H1 (cell line): ENCODE measurements at regions not wholly inside any gene's neighbourhood (a gene's known extent, or its start where the extent isn't known, plus 50 kb on each side); places are given as distances from the start of the nearest gene placed in this dataset.
"Not testable (repeated sequence)": the region's sequence is repeated elsewhere in the genome, so short reads cannot be mapped to it uniquely, and the experiment has no call there.

Experiments
- CTCF ChIA-PET: fragments of 300-600 bp; sonication (Branson Sonifier 250); formaldehyde crosslinking; loops from one replicate; lab custom pipeline; 2021; ENCODE audit not compliant: partially characterized antibody; lab: Charles Lee
- POLR2A ChIA-PET: fragments of 300-600 bp; sonication (Branson Sonifier 250); formaldehyde crosslinking; loops from one replicate; lab custom pipeline; 2021; ENCODE audit warnings: inconsistent platforms; ENCODE audit not compliant: partially characterized antibody; lab: Charles Lee
- DNase-seq, 2 experiments: peaks; one replicate each; pipeline versions ENCODE4 v3.0.0 to v3.0.0-alpha.2; 2010 to 2022; ENCODE audit warnings: low spot score in 2 of 2, low read depth in 1 of 2, mixed read lengths in 1 of 2
- FAIRE-seq: peaks from 2 replicates; lab custom pipeline; 2011; peaks lifted over from hg19 to GRCh38; lab: Jason Lieb, UNC
- H2AFZ ChIP-seq: 2 replicates; pipeline ENCODE4 v1.8.1; 2012; ENCODE audit warnings: low read length, inconsistent platforms
- H2AK5ac ChIP-seq: 2 replicates; pipeline ENCODE4 v1.6.1; 2013; ENCODE audit warnings: low read depth, low read length
- H2BK120ac ChIP-seq: replicated peaks from 2 replicates; pipeline ENCODE3; 2013; ENCODE audit warnings: low read depth, low read length, inconsistent platforms
- H2BK12ac ChIP-seq: 2 replicates; pipeline ENCODE4 v1.6.1; 2013; ENCODE audit warnings: low read depth, low read length
- H2BK15ac ChIP-seq: 2 replicates; pipeline ENCODE4 v1.6.1; 2013; ENCODE audit warnings: low read length
- H2BK20ac ChIP-seq: 2 replicates; pipeline ENCODE4 v1.6.1; 2013; ENCODE audit warnings: low read length
- H2BK5ac ChIP-seq: 2 replicates; pipeline ENCODE4 v1.6.1; 2013; ENCODE audit warnings: low read depth, low read length
- H3K14ac ChIP-seq: 2 replicates; pipeline ENCODE4 v1.6.1; 2013; ENCODE audit warnings: inconsistent platforms; ENCODE audit not compliant: insufficient read length
- H3K18ac ChIP-seq: 2 replicates; pipeline ENCODE4 v1.6.1; 2013; ENCODE audit warnings: low read length; ENCODE audit errors: extremely low read depth
- H3K23ac ChIP-seq: 2 replicates; pipeline ENCODE4 v1.6.1; 2013; ENCODE audit warnings: inconsistent platforms; ENCODE audit not compliant: insufficient read length
- H3K23me2 ChIP-seq: 2 replicates; pipeline ENCODE4 v1.6.1; 2013; ENCODE audit warnings: low read depth, low read length
- H3K27ac ChIP-seq: 2 replicates; pipeline ENCODE4 v1.6.1; 2011; ENCODE audit warnings: low read depth, low read length, inconsistent platforms
- H3K27me3 ChIP-seq, 4 experiments: replicated peaks in 1 of 4; 1 replicate in 1 of 4; 2 replicates in 3 of 4; pipeline versions ENCODE4 v1.6.1 to v1.8.1; 2011 to 2013; ENCODE audit warnings: low read length in 3 of 4, mild to moderate bottlenecking in 3 of 4, inconsistent platforms in 2 of 4, mixed read lengths in 2 of 4, moderate library complexity in 1 of 4; ENCODE audit not compliant: control insufficient read depth in 3 of 4, insufficient read depth in 3 of 4; ENCODE audit errors: extremely low read depth in 1 of 4
- H3K36me3 ChIP-seq, 4 experiments: 2 replicates each; pipeline versions ENCODE4 v1.6.1 to v1.8.1; 2011 to 2013; ENCODE audit warnings: mild to moderate bottlenecking in 4 of 4, low read length in 3 of 4, moderate library complexity in 2 of 4, control low read depth in 1 of 4, inconsistent platforms in 1 of 4; ENCODE audit not compliant: insufficient read depth in 4 of 4, control insufficient read depth in 2 of 4
- H3K4ac ChIP-seq: replicated peaks from 2 replicates; pipeline ENCODE3; 2013; ENCODE audit warnings: low read length, low read depth, mixed read lengths, inconsistent platforms; ENCODE audit not compliant: insufficient read length
- H3K4me1 ChIP-seq, 4 experiments: replicated peaks in 1 of 4; 1 replicate in 1 of 4; 2 replicates in 3 of 4; pipeline versions ENCODE4 v1.6.1 to v1.8.1; 2011 to 2013; ENCODE audit warnings: low read length in 3 of 4, inconsistent platforms in 2 of 4, mixed read lengths in 1 of 4; ENCODE audit not compliant: insufficient read depth in 4 of 4, control insufficient read depth in 3 of 4
- H3K4me2 ChIP-seq, 2 experiments: 2 replicates each; pipeline versions ENCODE4 v1.6.1 to v1.8.1; 2011 to 2013; ENCODE audit warnings: low read depth in 2 of 2, low read length in 2 of 2, control low read depth in 1 of 2, inconsistent platforms in 1 of 2, mild to moderate bottlenecking in 1 of 2; ENCODE audit not compliant: insufficient read depth in 1 of 2
- H3K4me3 ChIP-seq, 4 experiments: fragments of 200-600, 300-600 bp in 1 of 4; sonication (generic), shearing (Covaris generic), sonication (Bioruptor Twin) in 1 of 4; 2 replicates each; pipeline versions ENCODE4 v1.5.1 to v1.8.1; 2011 to 2016; ENCODE audit warnings: low read length in 4 of 4, low read depth in 3 of 4, control low read depth in 2 of 4, inconsistent platforms in 2 of 4, mild to moderate bottlenecking in 2 of 4, mixed read lengths in 1 of 4, moderate library complexity in 1 of 4; ENCODE audit not compliant: insufficient read depth in 2 of 4; ENCODE audit errors: extremely low read depth in 1 of 4
- H3K56ac ChIP-seq: replicated peaks from 2 replicates; pipeline ENCODE3; 2013; ENCODE audit warnings: low read depth, mild to moderate bottlenecking, mixed read lengths, low read length, inconsistent platforms; ENCODE audit not compliant: insufficient read length
- H3K79me1 ChIP-seq: 2 replicates; pipeline ENCODE4 v1.6.1; 2013; ENCODE audit warnings: low read depth, low read length, control low read depth
- H3K79me2 ChIP-seq, 2 experiments: 2 replicates each; pipeline versions ENCODE4 v1.6.1 to v1.8.1; 2012 to 2013; ENCODE audit warnings: low read length in 2 of 2, mild to moderate bottlenecking in 2 of 2, inconsistent platforms in 1 of 2; ENCODE audit not compliant: insufficient read depth in 2 of 2, control insufficient read depth in 1 of 2
- H3K9ac ChIP-seq, 4 experiments: replicated peaks in 1 of 4; 1 replicate in 1 of 4; 2 replicates in 3 of 4; pipeline versions ENCODE4 v1.6.1 to v1.8.1; 2011 to 2013; ENCODE audit warnings: low read depth in 3 of 4, low read length in 3 of 4, control low read depth in 2 of 4, mild to moderate bottlenecking in 2 of 4, moderate library complexity in 2 of 4, inconsistent platforms in 1 of 4; ENCODE audit errors: extremely low read depth in 1 of 4
- H3K9me3 ChIP-seq, 2 experiments: 2 replicates each; pipeline versions ENCODE4 v1.6.1 to v1.8.1; 2012 to 2013; ENCODE audit warnings: mild to moderate bottlenecking in 2 of 2, moderate library complexity in 2 of 2, control low read depth in 1 of 2, inconsistent platforms in 1 of 2, low read depth in 1 of 2, low read length in 1 of 2, mixed read lengths in 1 of 2; ENCODE audit not compliant: insufficient read depth in 2 of 2
- H4K20me1 ChIP-seq, 2 experiments: replicated peaks in 1 of 2; 2 replicates each; pipeline versions ENCODE3 to v1.8.1; 2011 to 2013; ENCODE audit warnings: inconsistent platforms in 2 of 2, low read length in 2 of 2, mild to moderate bottlenecking in 1 of 2; ENCODE audit not compliant: insufficient read depth in 2 of 2, control insufficient read depth in 1 of 2
- H4K5ac ChIP-seq: 2 replicates; pipeline ENCODE4 v1.6.1; 2013; ENCODE audit warnings: low read length, low read depth, mixed read lengths, inconsistent platforms; ENCODE audit not compliant: insufficient read length
- H4K8ac ChIP-seq: 2 replicates; pipeline ENCODE4 v1.8.0; 2013; ENCODE audit warnings: mild to moderate bottlenecking, moderate library complexity, low read length, inconsistent platforms; ENCODE audit not compliant: insufficient read depth; ENCODE audit errors: extremely low read depth
- H4K91ac ChIP-seq: replicated peaks from 2 replicates; pipeline ENCODE3; 2013; ENCODE audit warnings: low read length, mixed read lengths, inconsistent platforms; ENCODE audit not compliant: insufficient read length
- WGBS, 2 experiments: shearing (Covaris generic) in 1 of 2; methylation state at CpG; one replicate each; pipeline versions ENCODE4 v1.1.6 to v1.1.7; 2013 to 2015; ENCODE audit warnings: low lambda C conversion rate in 2 of 2, mixed read lengths in 2 of 2, inconsistent platforms in 1 of 2, low coverage in 1 of 2, missing lambda C conversion rate in 1 of 2; ENCODE audit not compliant: insufficient replicate concordance in 2 of 2, insufficient coverage in 1 of 2, insufficient read length in 1 of 2; ENCODE audit errors: extremely low coverage in 1 of 2, missing lambda C conversion rate in 1 of 2; 5-methylcytosine and 5-hydroxymethylcytosine counted together

DNA sequence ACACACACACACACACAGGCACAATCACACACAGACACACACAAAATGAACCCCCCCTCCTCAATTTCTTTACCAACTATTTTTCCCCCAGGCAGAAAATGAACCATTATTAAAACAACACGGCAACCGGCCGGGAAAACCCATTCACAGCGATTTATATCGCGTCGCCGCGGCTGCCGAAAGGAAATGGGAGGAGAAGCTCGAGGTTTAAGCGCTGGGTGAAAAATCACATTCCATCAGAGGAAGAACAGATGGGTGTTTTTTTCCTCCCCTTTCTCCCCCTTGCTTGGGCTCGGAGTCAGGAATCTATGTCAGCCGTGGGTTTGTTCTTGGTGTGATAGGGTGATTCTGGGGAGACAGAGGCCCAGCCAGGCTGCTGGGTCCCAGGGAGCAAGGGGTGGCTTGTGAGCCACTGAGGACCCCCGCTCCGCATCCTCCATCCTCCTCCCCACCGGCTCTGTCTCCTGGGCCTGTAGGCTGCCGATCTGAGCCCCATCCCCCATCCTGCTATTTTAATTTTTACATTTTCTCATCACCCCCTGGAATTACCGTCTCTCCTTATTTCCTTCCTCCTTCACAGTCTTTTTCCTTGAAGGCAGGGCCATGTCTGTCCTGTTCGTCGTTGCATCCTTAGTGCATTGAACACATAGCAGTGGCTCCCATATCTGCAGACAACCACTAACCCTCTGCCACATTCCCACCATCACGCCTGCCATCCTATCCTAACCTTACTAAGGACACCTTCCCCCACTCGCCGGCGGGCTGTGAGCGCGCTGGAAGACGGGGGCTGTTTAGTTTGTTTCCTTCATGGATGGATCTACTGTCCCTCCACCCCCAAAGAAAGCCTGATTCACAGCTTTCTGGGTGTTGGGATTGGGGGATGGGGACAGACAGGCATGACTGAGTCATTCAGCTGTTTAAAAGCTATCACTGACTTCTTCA is 137.7 kb downstream of the CRLF3 start:
- H3K23ac ChIP-seq, H3K4ac ChIP-seq, H3K79me1 ChIP-seq, H3K27me3 ChIP-seq, H4K5ac ChIP-seq, H4K20me1 ChIP-seq, CTCF ChIA-PET, H3K36me3 ChIP-seq, H3K23me2 ChIP-seq, H3K4me1 ChIP-seq, H2BK15ac ChIP-seq, H3K9ac ChIP-seq, H3K4me2 ChIP-seq, H2BK12ac ChIP-seq, H2AFZ ChIP-seq, H3K27ac ChIP-seq, H3K18ac ChIP-seq, H4K8ac ChIP-seq, H3K79me2 ChIP-seq, H3K4me3 ChIP-seq, H2AK5ac ChIP-seq, DNase-seq, H4K91ac ChIP-seq, H2BK5ac ChIP-seq, H3K9me3 ChIP-seq, H3K56ac ChIP-seq, H3K14ac ChIP-seq, H2BK120ac ChIP-seq, H2BK20ac ChIP-seq: not testable (repeated sequence)
- WGBS, 2 experiments: 72% methylated on average over 22 of the region's 28 CpGs; no CpG with 5 or more reads in 1 of the 2 experiments
- peak; percentile 95 for FAIRE-seq
- POLR2A ChIA-PET: interaction anchor here (0.6 to 1.7 kb wide), 5 partner anchors 10 to 34 kb away, joined by 3 to 8 read pairs (median 3); no protein-coding TSS in a partner anchor
